Neural cell (in vitro differentiated cells): ENCODE measurements at regions not wholly inside any gene's neighbourhood (a gene's known extent, or its start where the extent isn't known, plus 50 kb on each side); places are given as distances from the start of the nearest gene placed in this dataset.

Experiments used
- H2AFZ ChIP-seq: fragments of 200-600, 300-800 bp; sonication (generic), shearing (Covaris generic); 2 replicates; pipeline ENCODE4 v1.6.0; 2014; ENCODE audit warnings: low read depth, mild to moderate bottlenecking, antibody characterized with exemption, low read length, moderate library complexity
- H3F3A ChIP-seq: fragments of 200-600 bp; shearing (Covaris generic); 2 replicates; pipeline ENCODE4 v1.6.1; 2016; ENCODE audit warnings: mild to moderate bottlenecking, moderate library complexity, mixed read lengths, antibody characterized with exemption, low read length; ENCODE audit not compliant: insufficient read depth, poor library complexity, severe bottlenecking
- H3K27ac ChIP-seq: fragments of 200-600, 300-800 bp; sonication (generic), shearing (Covaris generic); 2 replicates; pipeline ENCODE4 v1.5.1; 2014; ENCODE audit warnings: mild to moderate bottlenecking, low read length, moderate library complexity
- H3K27me3 ChIP-seq: fragments of 300-800, 200-600 bp; sonication (generic), shearing (Covaris generic); 2 replicates; pipeline ENCODE4 v1.6.0; 2014; ENCODE audit warnings: mild to moderate bottlenecking, low read depth, low read length, moderate library complexity; ENCODE audit not compliant: insufficient read depth
- H3K36me3 ChIP-seq: fragments of 300-800, 200-600 bp; sonication (generic), shearing (Covaris generic); 2 replicates; pipeline ENCODE4 v1.5.1; 2014; ENCODE audit warnings: mild to moderate bottlenecking, antibody characterized with exemption, low read length, moderate library complexity; ENCODE audit not compliant: insufficient read depth
- H3K4me2 ChIP-seq: fragments of 300-800, 200-600 bp; sonication (generic), shearing (Covaris generic); 2 replicates; pipeline ENCODE4 v1.6.0; 2014; ENCODE audit warnings: mild to moderate bottlenecking, low read length
- H3K4me3 ChIP-seq: fragments of 300-800, 200-600 bp; sonication (generic), shearing (Covaris generic); 2 replicates; pipeline ENCODE4 v1.5.1; 2014; ENCODE audit warnings: mild to moderate bottlenecking, low read length, moderate library complexity
- H3K79me2 ChIP-seq: fragments of 200-600 bp; shearing (Covaris generic); replicated peaks from 2 replicates; pipeline ENCODE4 v1.6.0; 2014; ENCODE audit warnings: mild to moderate bottlenecking, low read length, moderate library complexity; ENCODE audit not compliant: insufficient read depth
- H3K9ac ChIP-seq: fragments of 300-800, 200-600 bp; sonication (generic), shearing (Covaris generic); 2 replicates; pipeline ENCODE4 v1.6.1; 2016; ENCODE audit warnings: mild to moderate bottlenecking, low read length, mixed read lengths
- H3K9me2 ChIP-seq: fragments of 200-600 bp; shearing (Covaris generic); 2 replicates; pipeline ENCODE4 v1.6.1; 2016; ENCODE audit warnings: mild to moderate bottlenecking, low read length, mixed read lengths; ENCODE audit not compliant: insufficient read depth
- H3K9me3 ChIP-seq: fragments of 200-600, 300-800 bp; sonication (generic), shearing (Covaris generic); 2 replicates; pipeline ENCODE4 v1.6.1; 2016; ENCODE audit warnings: mild to moderate bottlenecking, mixed run types, low read length, moderate library complexity, mixed read lengths
- H4K20me1 ChIP-seq: fragments of 200-600 bp; shearing (Covaris generic); 2 replicates; pipeline ENCODE4 v1.6.1; 2016; ENCODE audit warnings: mild to moderate bottlenecking, mixed run types; ENCODE audit not compliant: insufficient read depth
- CTCF ChIP-seq: fragments of 450-650 bp; IDR thresholded peaks from 2 replicates; pipeline ENCODE4 v1.5.1; 2014; ENCODE audit warnings: antibody characterized with exemption, mild to moderate bottlenecking, moderate library complexity; ENCODE audit not compliant: poor library complexity, severe bottlenecking
- EP300 ChIP-seq: fragments of 450-650 bp; conservative IDR thresholded peaks from 2 replicates; pipeline ENCODE4 v1.6.1; 2014; ENCODE audit warnings: antibody characterized with exemption, mild to moderate bottlenecking, moderate library complexity; ENCODE audit not compliant: poor library complexity, severe bottlenecking
- EZH2 ChIP-seq: fragments of 200-600, 300-800 bp; shearing (Covaris generic), sonication (generic); IDR thresholded peaks from 2 replicates; pipeline ENCODE4 v1.6.1; 2014; ENCODE audit warnings: antibody characterized with exemption, low read length, borderline replicate concordance, mild to moderate bottlenecking; ENCODE audit not compliant: insufficient read depth, poor library complexity, severe bottlenecking
- MXI1 ChIP-seq: fragments of 450-650 bp; conservative IDR thresholded peaks from 2 replicates; pipeline ENCODE4 v1.6.1; 2014; ENCODE audit warnings: antibody characterized with exemption, mild to moderate bottlenecking; ENCODE audit not compliant: poor library complexity, severe bottlenecking
- POLR2AphosphoS5 ChIP-seq: IDR thresholded peaks from 2 replicates; pipeline ENCODE4 v1.6.1; 2012
- RAD21 ChIP-seq: fragments of 450-650 bp; conservative IDR thresholded peaks from 2 replicates; pipeline ENCODE4 v1.6.1; 2014; ENCODE audit warnings: antibody characterized with exemption, mild to moderate bottlenecking, moderate library complexity
- REST ChIP-seq: IDR thresholded peaks from 2 replicates; pipeline ENCODE4 v1.6.1; 2012; ENCODE audit warnings: borderline replicate concordance
- SMC3 ChIP-seq: fragments of 450-650 bp; conservative IDR thresholded peaks from 2 replicates; pipeline ENCODE4 v1.6.1; 2014; ENCODE audit warnings: antibody characterized with exemption, mild to moderate bottlenecking, moderate library complexity; ENCODE audit not compliant: poor library complexity
- TAF1 ChIP-seq: IDR thresholded peaks from 2 replicates; pipeline ENCODE4 v1.6.1; 2012; ENCODE audit warnings: low read depth

GRCh38 chr3:105996781-105997180 is 128.0 kb upstream of the CBLB start:
- no peak overlapping the region for H3K4me2 ChIP-seq

GRCh38 chr3:105997466-105997799 is 128.6 kb upstream of the CBLB start:
- Histone ChIP-seq H3K79me2 (no peaks in the 10 kb centered on the region), H3K9me2 (no peaks in the 10 kb centered on the region), H3F3A (no peaks in the 10 kb centered on the region), H3K4me3 (no peak overlapping the region), H3K36me3 (no peaks in the 10 kb centered on the region), H4K20me1 (no peaks in the 10 kb centered on the region), H3K9ac (no peak overlapping the region), H3K9me3 (no peaks in the 10 kb centered on the region), H2AFZ (no peak overlapping the region), H3K27ac (no peak overlapping the region), H3K27me3 (no peaks in the 10 kb centered on the region), H3K4me2 (no peak overlapping the region)
- TF ChIP-seq MXI1 (no peak), EP300 (no peak)

More at GRCh38 chr3:105996781-105997180, 128.0 kb upstream of the CBLB start:
- Histone ChIP-seq H3K27ac (no peak overlapping the region), H3K4me3 (no peak overlapping the region), H2AFZ (no peak overlapping the region), H3K27me3 (no peaks in the 10 kb centered on the region), H4K20me1 (no peaks in the 10 kb centered on the region), H3K9me3 (no peaks in the 10 kb centered on the region), H3K9ac (no peak overlapping the region), H3K9me2 (no peaks in the 10 kb centered on the region), H3K36me3 (no peaks in the 10 kb centered on the region), H3F3A (no peaks in the 10 kb centered on the region), H3K79me2 (no peaks in the 10 kb centered on the region)
- TF ChIP-seq SMC3 = no peak
- no peak for TF ChIP-seq POLR2AphosphoS5
- TF ChIP-seq TAF1 = no peak
- no peak for TF ChIP-seq EP300
- no peak for TF ChIP-seq CTCF
- no peak for TF ChIP-seq RAD21
- TF ChIP-seq MXI1 = no peak
- TF ChIP-seq EZH2 = no peak
- TF ChIP-seq REST = no peak
